Endothelial cell of umbilical vein (primary cell): ENCODE measurements at regions not wholly inside any gene's neighbourhood (a gene's known extent, or its start where the extent isn't known, plus 50 kb on each side); places are given as distances from the start of the nearest gene placed in this dataset.
"Not testable (repeated sequence)": the region's sequence is repeated elsewhere in the genome, so short reads cannot be mapped to it uniquely, and the experiment has no call there.

Source experiments
- BruUV-seq: library from RNA; stranded (reverse); fragments of 400-500 nt; replicated peaks from 2 replicates; lab custom pipeline; 2021; lab: Mats Ljungman, UMichigan
- CTCF ChIA-PET: fragments of 300-600, 350-600 bp; sonication (Branson Sonifier 250); formaldehyde crosslinking; loops from one replicate; lab custom pipeline; 2021; ENCODE audit warnings: antibody characterized with exemption, inconsistent platforms; lab: Charles Lee
- POLR2A ChIA-PET: fragments of 300-600, 350-600 bp; sonication (Branson Sonifier 250); formaldehyde crosslinking; loops from one replicate; lab custom pipeline; 2021; ENCODE audit warnings: antibody characterized with exemption, inconsistent platforms; lab: Charles Lee
- DNase-seq: peaks from one replicate; pipeline ENCODE4 v3.0.0-alpha.2; 2011; ENCODE audit warnings: low read depth, low spot score
- FAIRE-seq: peaks from 2 replicates; lab custom pipeline; 2011; peaks lifted over from hg19 to GRCh38; lab: Jason Lieb, UNC
- H2AFZ ChIP-seq: 2 replicates; pipeline ENCODE4 v1.6.0; 2012; ENCODE audit warnings: low read depth, low read length, control low read depth, inconsistent platforms
- H3K27ac ChIP-seq: 2 replicates; pipeline ENCODE4 v1.5.1; 2011; ENCODE audit warnings: low read depth, mild to moderate bottlenecking, control low read depth, low read length, moderate library complexity; ENCODE audit not compliant: insufficient read depth
- H3K27me3 ChIP-seq, 2 experiments: 2 replicates each; pipeline versions ENCODE4 v1.6.0 to v1.6.1; 2011; ENCODE audit warnings: low read length in 2 of 2, mixed read lengths in 1 of 2; ENCODE audit not compliant: control insufficient read depth in 2 of 2, insufficient read depth in 2 of 2
- H3K36me3 ChIP-seq, 2 experiments: 2 replicates in 1 of 2; 3 replicates in 1 of 2; pipeline ENCODE4 v1.5.1; 2011; ENCODE audit warnings: low read length in 2 of 2, mild to moderate bottlenecking in 1 of 2, moderate library complexity in 1 of 2; ENCODE audit not compliant: control insufficient read depth in 2 of 2, insufficient read depth in 2 of 2; ENCODE audit errors: extremely low read depth in 1 of 2
- H3K4me1 ChIP-seq: 3 replicates; pipeline ENCODE4 v1.5.1; 2011; ENCODE audit warnings: mild to moderate bottlenecking, low read length; ENCODE audit not compliant: control insufficient read depth, insufficient read depth; ENCODE audit errors: extremely low read depth
- H3K4me2 ChIP-seq: 2 replicates; pipeline ENCODE4 v1.6.1; 2011; ENCODE audit warnings: low read length, control low read depth, mixed read lengths; ENCODE audit not compliant: insufficient read depth
- H3K4me3 ChIP-seq, 3 experiments: fragments of 200-600 bp in 1 of 3; sonication (generic), shearing (Covaris generic) in 1 of 3; replicated peaks in 1 of 3; 2 replicates each; pipeline ENCODE4 v1.5.1; 2011 to 2016; ENCODE audit warnings: control low read depth in 3 of 3, low read length in 3 of 3, mild to moderate bottlenecking in 2 of 3, inconsistent platforms in 1 of 3, low read depth in 1 of 3, moderate library complexity in 1 of 3; ENCODE audit not compliant: insufficient read depth in 1 of 3
- H3K79me2 ChIP-seq: 2 replicates; pipeline ENCODE4 v1.6.0; 2012; ENCODE audit warnings: low read length, inconsistent platforms; ENCODE audit not compliant: control insufficient read depth, insufficient read depth
- H3K9ac ChIP-seq: replicated peaks from 2 replicates; pipeline ENCODE3; 2011; ENCODE audit warnings: low read length, control low read depth; ENCODE audit not compliant: insufficient read depth; ENCODE audit errors: extremely low read depth
- H3K9me1 ChIP-seq: replicated peaks from 3 replicates; pipeline ENCODE4 v1.6.0; 2011; ENCODE audit warnings: mild to moderate bottlenecking, low read length; ENCODE audit not compliant: control insufficient read depth, insufficient read depth; ENCODE audit errors: extremely low read depth
- H3K9me3 ChIP-seq: replicated peaks from 2 replicates; pipeline ENCODE4 v1.5.1; 2012; ENCODE audit warnings: low read length, inconsistent platforms; ENCODE audit not compliant: control insufficient read depth, insufficient read depth
- H4K20me1 ChIP-seq: replicated peaks from 2 replicates; pipeline ENCODE3; 2011; ENCODE audit warnings: mild to moderate bottlenecking, low read length; ENCODE audit not compliant: control insufficient read depth, insufficient read depth; ENCODE audit errors: extremely low read depth
- dilution Hi-C: fragments of 300-500 bp; cut with MboI; formaldehyde crosslinking; loops from one replicate; pipeline ENCODE4 v1.15.0; 2019; ENCODE audit warnings: low sequenced_read_pairs; ENCODE audit not compliant: extremely low pct_ligation_motif_present
- intact Hi-C: fragments of 100-400 bp; cut with micrococcal nuclease; formaldehyde crosslinking; loops from one replicate; pipeline ENCODE4 v1.10.0; 2022

DNA sequence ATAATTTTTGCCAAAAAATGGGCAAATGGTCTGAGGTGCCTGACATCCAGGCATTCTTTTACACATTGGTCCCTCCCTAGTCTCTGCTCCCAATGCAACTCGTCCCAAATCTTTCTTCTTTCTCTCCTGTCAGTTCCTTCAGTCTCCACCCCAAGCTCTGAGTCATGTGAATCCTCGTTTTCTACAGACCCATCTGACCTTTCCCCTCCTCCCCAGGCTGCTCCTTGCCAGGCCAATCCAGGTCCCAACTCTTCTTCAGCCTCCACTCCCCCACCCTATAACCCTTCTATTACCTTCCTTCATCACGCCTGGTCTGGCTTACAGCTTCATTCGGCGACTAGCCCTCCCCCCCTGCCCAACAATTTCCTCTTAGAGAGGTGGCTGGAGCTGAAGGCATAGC is 55.3 kb downstream of the BBS10 start:
- H3K4me1 ChIP-seq, BruUV-seq: not testable (repeated sequence)

GRCh38 chr12:76292305-76292704 is 55.9 kb downstream of the BBS10 start:
- H3K9ac ChIP-seq, H3K4me3 ChIP-seq: not testable (repeated sequence)

More for the DNA sequence above, 55.3 kb downstream of the BBS10 start:
- dilution Hi-C loops, DNase-seq, H3K4me3 ChIP-seq, FAIRE-seq, H3K4me2 ChIP-seq, H3K9ac ChIP-seq, CTCF ChIA-PET, H3K27ac ChIP-seq, H3K9me1 ChIP-seq, H3K27me3 ChIP-seq, intact Hi-C loops, H2AFZ ChIP-seq, POLR2A ChIA-PET, H3K36me3 ChIP-seq, H4K20me1 ChIP-seq, H3K9me3 ChIP-seq: not testable (repeated sequence)
- peaks cover 21% of the 10 kb centered on the region for H3K79me2 ChIP-seq

More at GRCh38 chr12:76292305-76292704, 55.9 kb downstream of the BBS10 start:
- H3K9me1 ChIP-seq, H2AFZ ChIP-seq, BruUV-seq, CTCF ChIA-PET, dilution Hi-C loops, H3K27me3 ChIP-seq, H3K9me3 ChIP-seq, H4K20me1 ChIP-seq, H3K4me2 ChIP-seq, DNase-seq, POLR2A ChIA-PET, intact Hi-C loops, H3K36me3 ChIP-seq, H3K4me1 ChIP-seq, FAIRE-seq, H3K27ac ChIP-seq: not testable (repeated sequence)
- peaks cover 24% of the 10 kb centered on the region for H3K79me2 ChIP-seq
